ENCODE measurements at regions not wholly inside any gene's neighbourhood (a gene's known extent, or its start where the extent isn't known, plus 50 kb on each side); places are given as distances from the start of the nearest gene placed in this dataset.
A peak's percentile ranks its signal among the peaks of the same experiment; 100 is the strongest.

DNA sequence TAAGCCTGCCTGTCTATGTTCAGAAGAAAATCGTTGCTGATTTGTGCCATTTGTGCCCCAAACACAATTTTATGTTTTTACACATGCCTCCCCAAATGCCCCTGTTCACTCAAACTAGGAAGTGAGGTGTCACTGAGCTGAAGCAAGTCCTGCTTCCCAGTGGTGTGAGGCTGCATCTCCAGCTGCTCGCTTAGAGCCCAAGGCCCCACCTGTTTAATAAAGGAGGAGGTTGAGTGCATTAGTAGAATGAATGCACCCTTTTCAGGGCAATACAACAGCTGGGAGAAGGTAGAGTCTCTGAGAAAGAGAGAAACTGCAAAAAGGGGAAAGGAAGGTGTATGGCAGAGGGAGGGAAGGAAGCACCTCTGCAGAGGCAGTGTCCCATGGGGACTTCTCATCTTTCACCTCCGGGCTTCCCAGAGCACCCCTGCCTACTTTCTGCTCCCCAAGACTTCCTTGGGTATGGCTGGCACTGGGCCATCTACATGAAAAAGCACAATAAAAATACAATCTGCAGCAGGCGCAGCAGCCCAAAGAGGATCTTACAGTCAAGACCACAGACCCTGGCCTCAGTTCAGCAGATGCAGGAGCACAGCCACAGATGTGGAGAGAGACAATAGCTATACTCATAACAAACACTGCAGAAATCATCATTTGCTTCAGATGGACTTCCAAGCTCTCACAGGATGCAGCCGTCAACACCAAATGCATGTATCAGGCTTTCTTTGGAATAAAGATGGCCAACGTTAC, 165.9 kb downstream of the POLR2M start:
- Histone ChIP-seq H3K4me1 (ENCODE audit: insufficient read depth, low read length) (no peaks in the 10 kb centered on the region), H3K79me2 (ENCODE audit: insufficient read depth, low read length) (no peaks in the 10 kb centered on the region), H3K79me1 (ENCODE audit: insufficient read depth, low read depth, low read length, poor library complexity, severe bottlenecking) (no peaks in the 10 kb centered on the region), H2AFZ (ENCODE audit: low read length) (no peak overlapping the region), H3K9ac (ENCODE audit: extremely low read depth, insufficient read length, low read length) (no peak overlapping the region), H3K18ac (ENCODE audit: insufficient read length, low read depth, low read length) (no peak overlapping the region), H2BK20ac (ENCODE audit: low read depth, low read length, poor library complexity, severe bottlenecking) (no peak overlapping the region), H4K20me1 (ENCODE audit: control insufficient read depth, insufficient read depth, insufficient read length) (no peaks in the 10 kb centered on the region), H2BK120ac (ENCODE audit: low read depth, low read length, poor library complexity, severe bottlenecking) (no peak overlapping the region), H3K4me2 (ENCODE audit: insufficient read depth, insufficient read length, low read length) (no peak overlapping the region), H3K14ac (ENCODE audit: insufficient read depth, low read length) (no peak overlapping the region), H2BK12ac (ENCODE audit: insufficient read length, low read depth, low read length) (no peak overlapping the region), H3K23me2 (ENCODE audit: insufficient read length, low read depth, low read length, poor library complexity, severe bottlenecking) (peaks cover under 1% of the 10 kb centered on the region), H4K5ac (ENCODE audit: insufficient read length, low read depth, low read length) (no peak overlapping the region), H4K91ac (ENCODE audit: insufficient read length, low read depth, low read length) (no peak overlapping the region), H3K27ac (ENCODE audit: insufficient read length, low read depth, low read length) (no peak overlapping the region), H4K8ac (replicated peaks; ENCODE audit: insufficient read length, low read depth, low read length) (peak overlapping the region; percentile 61), H3K56ac (ENCODE audit: insufficient read length, low read depth, low read length) (no peak overlapping the region), H3K27me3 (ENCODE audit: insufficient read depth, low read length) (no peaks in the 10 kb centered on the region), H3K4ac (ENCODE audit: low read depth, low read length) (no peak overlapping the region), H2BK15ac (ENCODE audit: low read depth, low read length) (no peak overlapping the region), H2BK5ac (ENCODE audit: insufficient read length, low read length) (no peak overlapping the region), H3K23ac (ENCODE audit: insufficient read length, low read depth, low read length) (no peak overlapping the region), H3T11ph (ENCODE audit: low read length) (no peak overlapping the region), H3K9me3 (ENCODE audit: control insufficient read depth, low read depth, low read length) (no peaks in the 10 kb centered on the region), H2AK5ac (ENCODE audit: insufficient read length, low read length) (no peak overlapping the region)
- no CpG with 5 or more reads among the region's 6 CpGs for WGBS (ENCODE audit: extremely low coverage, insufficient read length, low lambda C conversion rate)
- TF ChIP-seq, protein P1, sequence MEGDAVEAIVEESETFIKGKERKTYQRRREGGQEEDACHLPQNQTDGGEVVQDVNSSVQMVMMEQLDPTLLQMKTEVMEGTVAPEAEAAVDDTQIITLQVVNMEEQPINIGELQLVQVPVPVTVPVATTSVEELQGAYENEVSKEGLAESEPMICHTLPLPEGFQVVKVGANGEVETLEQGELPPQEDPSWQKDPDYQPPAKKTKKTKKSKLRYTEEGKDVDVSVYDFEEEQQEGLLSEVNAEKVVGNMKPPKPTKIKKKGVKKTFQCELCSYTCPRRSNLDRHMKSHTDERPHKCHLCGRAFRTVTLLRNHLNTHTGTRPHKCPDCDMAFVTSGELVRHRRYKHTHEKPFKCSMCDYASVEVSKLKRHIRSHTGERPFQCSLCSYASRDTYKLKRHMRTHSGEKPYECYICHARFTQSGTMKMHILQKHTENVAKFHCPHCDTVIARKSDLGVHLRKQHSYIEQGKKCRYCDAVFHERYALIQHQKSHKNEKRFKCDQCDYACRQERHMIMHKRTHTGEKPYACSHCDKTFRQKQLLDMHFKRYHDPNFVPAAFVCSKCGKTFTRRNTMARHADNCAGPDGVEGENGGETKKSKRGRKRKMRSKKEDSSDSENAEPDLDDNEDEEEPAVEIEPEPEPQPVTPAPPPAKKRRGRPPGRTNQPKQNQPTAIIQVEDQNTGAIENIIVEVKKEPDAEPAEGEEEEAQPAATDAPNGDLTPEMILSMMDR (conservative IDR thresholded peaks at IDR 0.05) = no peak
- no peak overlapping the region for H3K4me3 Mint-ChIP-seq
- no peaks in the 10 kb centered on the region; the same call in 1 of the 2 replicates for H3K27me3 Mint-ChIP-seq (ENCODE audit: low read depth)
- H3K36me3 Mint-ChIP-seq (ENCODE audit: insufficient read depth in 1 of 3, low read depth in 3 of 3) = peaks cover 0 to 5% (median 0%) of the 10 kb centered on the region in 3 experiments; a peak in 2 of 7 replicates
- peaks cover 0 to 10% of the 10 kb centered on the region in 2 experiments; a peak in 3 of 5 replicates for H3K9me3 Mint-ChIP-seq
- H3K4me1 Mint-ChIP-seq = no peaks in the 10 kb centered on the region
- DNase-seq = no peak
- no peak overlapping the region for H3K27ac Mint-ChIP-seq
